HG02943 (cell line): ENCODE measurements at regions not wholly inside any gene's neighbourhood (a gene's known extent, or its start where the extent isn't known, plus 50 kb on each side); places are given as distances from the start of the nearest gene placed in this dataset.

Experiments used
- ATAC-seq: cut with Tn5 transposase; IDR thresholded peaks from one replicate; pipeline ENCODE4 v1.9.1; 2021; ENCODE audit warnings: mild to moderate bottlenecking, low read depth, moderate library complexity; ENCODE audit not compliant: unreplicated experiment

DNA sequence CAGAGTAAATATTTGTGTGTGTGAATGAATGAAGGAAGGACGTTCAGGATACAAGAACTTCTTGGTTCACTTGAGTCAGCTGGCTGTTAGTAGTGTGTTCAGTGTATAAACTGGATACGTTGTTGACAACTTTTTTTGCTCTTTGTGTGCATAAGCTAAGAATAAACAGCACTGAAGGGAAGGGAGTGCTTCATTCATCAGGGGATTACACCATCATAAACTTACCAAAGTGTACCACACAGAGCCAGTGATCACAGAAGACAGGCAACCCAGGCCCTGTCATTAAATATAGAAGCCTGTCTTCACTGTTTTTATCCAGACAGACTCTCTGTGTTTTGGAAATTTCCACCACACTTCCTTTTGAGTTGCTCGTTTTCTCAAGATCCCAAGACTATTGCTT, 55.5 kb upstream of the MEF2C start:
- ATAC-seq: no peak

DNA sequence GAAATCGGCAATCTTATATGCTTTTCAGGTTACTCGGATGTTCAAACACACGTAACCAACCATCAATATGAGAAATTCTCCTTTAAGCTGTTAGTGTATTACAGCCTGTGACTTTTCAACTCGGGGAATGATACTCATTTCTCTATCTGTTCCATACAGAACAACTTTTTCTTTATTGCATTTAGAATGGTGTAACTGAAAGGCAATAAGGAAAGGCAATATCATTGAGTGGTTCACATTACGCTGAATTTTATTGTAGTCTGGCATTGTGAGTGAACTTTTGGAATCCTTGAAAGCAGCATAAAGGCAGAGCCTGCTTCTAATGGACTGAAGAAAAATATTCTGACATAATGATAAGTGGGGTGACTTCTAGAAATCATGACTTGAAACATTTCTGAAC, 54.4 kb upstream of the MEF2C start:
- no peak for ATAC-seq

DNA sequence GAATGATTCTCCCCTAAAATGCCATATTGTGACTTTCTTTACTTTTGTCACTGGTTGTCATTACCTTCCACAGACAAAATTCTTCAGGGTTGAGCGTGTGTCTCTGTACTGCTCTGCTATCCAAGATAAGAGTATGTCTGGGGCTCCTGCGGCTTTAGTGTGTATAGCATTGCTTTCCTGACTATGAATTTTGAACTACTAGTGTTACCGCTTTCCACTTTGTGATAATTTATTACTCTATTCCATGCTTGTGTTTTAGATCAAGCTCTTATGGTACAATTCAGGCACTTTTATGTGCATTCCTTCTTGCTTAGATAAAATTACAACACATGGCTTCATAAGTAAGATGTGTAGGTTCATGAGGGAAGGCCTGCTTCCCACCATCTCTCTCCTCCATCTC, 51.5 kb upstream of the MEF2C start:
- no peak for ATAC-seq
